HepG2 (cell line): ENCODE measurements at regions not wholly inside any gene's neighbourhood (a gene's known extent, or its start where the extent isn't known, plus 50 kb on each side); places are given as distances from the start of the nearest gene placed in this dataset.

Experiments used
- ATAC-seq: fragments of 200-7000 bp; cut with Tn5 transposase; 3 replicates; pipeline ENCODE4 v1.9.1; 2020; ENCODE audit warnings: mild to moderate bottlenecking, moderate library complexity
- BruUV-seq: library from RNA; stranded (reverse); fragments of 400-500 nt; replicated peaks from 2 replicates; lab custom pipeline; 2021; lab: Mats Ljungman, UMichigan
- CTCF ChIA-PET: fragments of 300-600 bp; formaldehyde crosslinking; extraction: SDS; loops from one replicate; lab custom pipeline; 2021; ENCODE audit warnings: low total read pairs, inconsistent platforms, low intra/inter-chr PET ratio; lab: Yijun Ruan, JAX
- POLR2A ChIA-PET: fragments of 350-600 bp; sonication (Branson Sonifier 250); formaldehyde crosslinking; loops from one replicate; lab custom pipeline; 2020; ENCODE audit warnings: antibody characterized with exemption, inconsistent platforms; lab: Yijun Ruan, JAX
- DNase-seq: peaks from one replicate; pipeline ENCODE4 v3.0.0-alpha.2; 2015; ENCODE audit warnings: low spot score
- FAIRE-seq: peaks from 3 replicates; lab custom pipeline; 2011; peaks lifted over from hg19 to GRCh38; lab: Jason Lieb, UNC
- H2AFZ ChIP-seq: one replicate; pipeline ENCODE4 v1.6.1; 2011; ENCODE audit warnings: low read length, inconsistent platforms
- H3K27ac ChIP-seq: fragments of 300-600 bp; 3 replicates; pipeline ENCODE4 v1.8.0; 2011; ENCODE audit warnings: mixed run types, mild to moderate bottlenecking, mixed read lengths, low read length, inconsistent platforms; ENCODE audit not compliant: insufficient read depth; ENCODE audit errors: extremely low read length
- H3K27me3 ChIP-seq, 2 experiments: fragments of 200-600 bp in 1 of 2; 2 replicates in 1 of 2; 3 replicates in 1 of 2; pipeline versions ENCODE4 v1.6.0 to v1.8.0; 2011; ENCODE audit warnings: low read length in 2 of 2, mild to moderate bottlenecking in 2 of 2, moderate library complexity in 2 of 2, inconsistent platforms in 1 of 2; ENCODE audit not compliant: insufficient read depth in 2 of 2, control insufficient read depth in 1 of 2
- H3K36me3 ChIP-seq, 2 experiments: fragments of 200-600 bp in 1 of 2; replicated peaks in 1 of 2; 2 replicates in 1 of 2; 3 replicates in 1 of 2; pipeline versions ENCODE4 v1.5.1 to v1.8.0; 2011; ENCODE audit warnings: low read length in 2 of 2, inconsistent platforms in 1 of 2; ENCODE audit not compliant: insufficient read depth in 2 of 2, control insufficient read depth in 1 of 2
- H3K4me1 ChIP-seq: 2 replicates; pipeline ENCODE4 v1.5.1; 2012; ENCODE audit warnings: low read length, inconsistent platforms; ENCODE audit not compliant: insufficient read depth
- H3K4me2 ChIP-seq: 2 replicates; pipeline ENCODE4 v1.6.0; 2011; ENCODE audit warnings: low read depth, low read length, inconsistent platforms
- H3K4me3 ChIP-seq, 3 experiments: fragments of 200-600 bp in 1 of 3; sonication (generic), shearing (Covaris generic) in 1 of 3; replicated peaks in 1 of 3; 2 replicates each; pipeline ENCODE4 v1.5.1; 2011 to 2016; ENCODE audit warnings: low read length in 3 of 3, inconsistent platforms in 2 of 3, low read depth in 2 of 3, mild to moderate bottlenecking in 2 of 3, control low read depth in 1 of 3, mixed read lengths in 1 of 3; ENCODE audit not compliant: insufficient read depth in 1 of 3
- H3K79me2 ChIP-seq: one replicate; pipeline ENCODE4 v1.6.1; 2011; ENCODE audit warnings: low read length, inconsistent platforms; ENCODE audit not compliant: insufficient read depth
- H3K9ac ChIP-seq: 2 replicates; pipeline ENCODE4 v1.6.0; 2011; ENCODE audit warnings: mild to moderate bottlenecking, low read depth, low read length, inconsistent platforms; ENCODE audit not compliant: insufficient read depth
- H3K9me3 ChIP-seq: 2 replicates; pipeline ENCODE4 v1.5.1; 2012; ENCODE audit warnings: mild to moderate bottlenecking, low read length
- H4K20me1 ChIP-seq: 2 replicates; pipeline ENCODE4 v1.6.0; 2011; ENCODE audit warnings: inconsistent platforms, mild to moderate bottlenecking, low read length, moderate library complexity; ENCODE audit not compliant: insufficient read depth
- ARHGAP35 ChIP-seq: sonication (generic); formaldehyde crosslinking; IDR thresholded peaks from 2 replicates; pipeline ENCODE4 v1.9.0; 2022; ENCODE audit warnings: mild to moderate bottlenecking, inconsistent platforms, moderate library complexity, missing genetic modification reagents, borderline replicate concordance
- IRF9 ChIP-seq: sonication (generic); formaldehyde crosslinking; IDR thresholded peaks from 2 replicates; pipeline ENCODE4 v1.8.0; 2022; ENCODE audit warnings: missing genetic modification reagents, mild to moderate bottlenecking, borderline replicate concordance
- JDP2 ChIP-seq: sonication (generic); formaldehyde crosslinking; IDR thresholded peaks from 2 replicates; pipeline ENCODE4 v1.8.1; 2022; ENCODE audit warnings: missing genetic modification reagents, borderline replicate concordance
- LBX2 ChIP-seq: sonication (generic); formaldehyde crosslinking; IDR thresholded peaks from 2 replicates; pipeline ENCODE4 v1.5.0; 2020; ENCODE audit warnings: missing genetic modification reagents, mild to moderate bottlenecking, borderline replicate concordance
- MIER2 ChIP-seq: IDR thresholded peaks from 2 replicates; pipeline ENCODE4 v1.6.1; 2016; ENCODE audit warnings: missing biosample characterization, missing genetic modification reagents
- MLXIP ChIP-seq: sonication (generic); formaldehyde crosslinking; IDR thresholded peaks from 2 replicates; pipeline ENCODE4 v1.9.0; 2021; ENCODE audit warnings: missing genetic modification reagents, borderline replicate concordance
- MZF1 ChIP-seq: sonication (generic); formaldehyde crosslinking; IDR thresholded peaks from 2 replicates; pipeline ENCODE4 v1.8.1; 2023; ENCODE audit warnings: mild to moderate bottlenecking, missing genetic modification reagents, borderline replicate concordance
- TRIM24 ChIP-seq: sonication (generic); formaldehyde crosslinking; IDR thresholded peaks from 2 replicates; pipeline ENCODE4 v1.8.0; 2022; ENCODE audit warnings: mild to moderate bottlenecking, missing genetic modification reagents
- ZBTB8A ChIP-seq: sonication (generic); formaldehyde crosslinking; IDR thresholded peaks from 2 replicates; pipeline ENCODE4 v1.4.0; 2020; ENCODE audit warnings: mild to moderate bottlenecking, low read depth, missing genetic modification reagents, borderline replicate concordance
- ZNF20 ChIP-seq: sonication (generic); formaldehyde crosslinking; IDR thresholded peaks from 2 replicates; pipeline ENCODE4 v1.4.0; 2020; ENCODE audit warnings: mild to moderate bottlenecking, moderate library complexity, missing genetic modification reagents
- ZNF230 ChIP-seq: sonication (generic); formaldehyde crosslinking; IDR thresholded peaks from 2 replicates; pipeline ENCODE4 v1.4.0; 2020; ENCODE audit warnings: mild to moderate bottlenecking, missing genetic modification reagents
- ZNF484 ChIP-seq: sonication (generic); formaldehyde crosslinking; IDR thresholded peaks from 2 replicates; pipeline ENCODE4 v1.5.1; 2020; ENCODE audit warnings: mild to moderate bottlenecking, low read depth, missing genetic modification reagents, borderline replicate concordance
- ZNF746 ChIP-seq: sonication (generic); formaldehyde crosslinking; IDR thresholded peaks from 2 replicates; pipeline ENCODE4 v1.8.0; 2022; ENCODE audit warnings: mild to moderate bottlenecking, missing genetic modification reagents
- WGBS: methylation state at CpG from one replicate; pipeline ENCODE4 v1.1.6; 2017; ENCODE audit warnings: low lambda C conversion rate; 5-methylcytosine and 5-hydroxymethylcytosine counted together
- in situ Hi-C: cut with HindIII; loops from 2 replicates; pipeline ENCODE4 v1.10.0; 2017; ENCODE audit warnings: low pct_unique_long_range_greater_than_20kb; ENCODE audit not compliant: extremely low pct_ligation_motif_present
- intact Hi-C: fragments of 100-400 bp; cut with micrococcal nuclease; formaldehyde crosslinking; loops from one replicate; pipeline ENCODE4 v1.10.0; 2022; ENCODE audit not compliant: unreplicated experiment
- TF ChIP-seq, protein P1 (sequence below): sonication (generic); formaldehyde crosslinking; IDR thresholded peaks from 2 replicates; pipeline ENCODE4 v1.5.0; 2020; ENCODE audit warnings: mild to moderate bottlenecking, missing genetic modification reagents

DNA sequence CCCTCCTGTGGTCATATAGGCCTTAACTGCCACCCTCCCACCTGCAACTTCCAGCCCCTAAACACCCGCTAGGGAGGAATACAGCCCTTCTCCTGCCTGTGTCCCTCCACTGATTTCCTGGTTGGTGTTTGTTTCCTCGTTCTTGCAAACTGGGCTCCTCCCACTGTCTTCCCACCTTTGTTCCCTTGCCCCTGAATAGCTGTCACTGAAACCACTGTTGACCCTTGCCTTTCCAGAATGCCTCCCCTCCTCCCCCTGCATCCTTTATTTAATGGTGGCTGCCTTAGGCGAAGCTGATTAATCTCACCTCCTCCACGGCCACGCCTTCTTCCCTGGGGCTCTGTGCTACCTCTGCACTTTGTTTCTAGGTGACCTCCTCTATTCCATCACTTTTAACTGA lies 626.7 kb downstream of the BNC2 start:
- TF ChIP-seq ZNF746 (CRISPR knock-in tag), result no peak
- TF ChIP-seq JDP2 (CRISPR knock-in tag), result no peak
- no peak for TF ChIP-seq TRIM24 (CRISPR knock-in tag)
- no peak for TF ChIP-seq ZNF20 (CRISPR knock-in tag)
- no peak for TF ChIP-seq ZNF484 (CRISPR knock-in tag)
- no peak for TF ChIP-seq IRF9
- no peak for TF ChIP-seq ZNF230 (CRISPR knock-in tag)
- TF ChIP-seq LBX2 (CRISPR knock-in tag), result no peak
- TF ChIP-seq MIER2 (CRISPR knock-in tag), result no peak
- no peak for TF ChIP-seq MLXIP
- TF ChIP-seq ARHGAP35 (CRISPR knock-in tag), result no peak
- no peak for TF ChIP-seq MZF1
- TF ChIP-seq, protein P1, sequence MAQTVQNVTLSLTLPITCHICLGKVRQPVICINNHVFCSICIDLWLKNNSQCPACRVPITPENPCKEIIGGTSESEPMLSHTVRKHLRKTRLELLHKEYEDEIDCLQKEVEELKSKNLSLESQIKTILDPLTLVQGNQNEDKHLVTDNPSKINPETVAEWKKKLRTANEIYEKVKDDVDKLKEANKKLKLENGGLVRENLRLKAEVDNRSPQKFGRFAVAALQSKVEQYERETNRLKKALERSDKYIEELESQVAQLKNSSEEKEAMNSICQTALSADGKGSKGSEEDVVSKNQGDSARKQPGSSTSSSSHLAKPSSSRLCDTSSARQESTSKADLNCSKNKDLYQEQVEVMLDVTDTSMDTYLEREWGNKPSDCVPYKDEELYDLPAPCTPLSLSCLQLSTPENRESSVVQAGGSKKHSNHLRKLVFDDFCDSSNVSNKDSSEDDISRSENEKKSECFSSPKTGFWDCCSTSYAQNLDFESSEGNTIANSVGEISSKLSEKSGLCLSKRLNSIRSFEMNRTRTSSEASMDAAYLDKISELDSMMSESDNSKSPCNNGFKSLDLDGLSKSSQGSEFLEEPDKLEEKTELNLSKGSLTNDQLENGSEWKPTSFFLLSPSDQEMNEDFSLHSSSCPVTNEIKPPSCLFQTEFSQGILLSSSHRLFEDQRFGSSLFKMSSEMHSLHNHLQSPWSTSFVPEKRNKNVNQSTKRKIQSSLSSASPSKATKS (CRISPR knock-in tag), result no peak
- no peak for TF ChIP-seq ZBTB8A (CRISPR knock-in tag)
- TF ChIP-seq, all 625 proteins: peak for 0
- ChIA-PET CTCF (no interaction called here), POLR2A (no interaction called here)
- Histone ChIP-seq H3K27me3 (no peaks in the 10 kb centered on the region), H3K4me2 (no peak overlapping the region), H3K9ac (no peak overlapping the region), H3K4me3 (no peak overlapping the region), H3K79me2 (no peaks in the 10 kb centered on the region), H2AFZ (no peak overlapping the region), H3K4me1 (no peaks in the 10 kb centered on the region), H3K9me3 (no peaks in the 10 kb centered on the region), H4K20me1 (no peaks in the 10 kb centered on the region), H3K27ac (no peak overlapping the region), H3K36me3 (no peaks in the 10 kb centered on the region)
- FAIRE-seq, result no peak
- no peak for DNase-seq
- ATAC-seq, result no peak
- no TSS peak for BruUV-seq
- WGBS, result 30% methylated on average over 5 of the region's 5 CpGs
- intact Hi-C loops (no loop called here), in situ Hi-C loops (no loop called here)
